Cardiac fibroblast (primary cell): ENCODE measurements at regions not wholly inside any gene's neighbourhood (a gene's known extent, or its start where the extent isn't known, plus 50 kb on each side); places are given as distances from the start of the nearest gene placed in this dataset.

ENCODE experiments used
- DNase-seq, 2 donors: peaks; one replicate each; pipeline versions ENCODE4 v3.0.0 to v3.0.0-alpha.2; 2010; ENCODE audit warnings: low read depth in 2 of 2
- H3K4me3 ChIP-seq, 2 donors: replicated peaks in 1 of 2; 1 replicate in 1 of 2; 2 replicates in 1 of 2; pipeline ENCODE4 v1.5.1; 2011; ENCODE audit warnings: low read depth in 2 of 2, low read length in 2 of 2, mild to moderate bottlenecking in 2 of 2, moderate library complexity in 1 of 2
- TF ChIP-seq, protein P1 (sequence below): IDR thresholded peaks from one replicate; pipeline ENCODE4 v1.5.1; 2011; ENCODE audit warnings: low read depth, mild to moderate bottlenecking, low read length, inconsistent platforms

DNA sequence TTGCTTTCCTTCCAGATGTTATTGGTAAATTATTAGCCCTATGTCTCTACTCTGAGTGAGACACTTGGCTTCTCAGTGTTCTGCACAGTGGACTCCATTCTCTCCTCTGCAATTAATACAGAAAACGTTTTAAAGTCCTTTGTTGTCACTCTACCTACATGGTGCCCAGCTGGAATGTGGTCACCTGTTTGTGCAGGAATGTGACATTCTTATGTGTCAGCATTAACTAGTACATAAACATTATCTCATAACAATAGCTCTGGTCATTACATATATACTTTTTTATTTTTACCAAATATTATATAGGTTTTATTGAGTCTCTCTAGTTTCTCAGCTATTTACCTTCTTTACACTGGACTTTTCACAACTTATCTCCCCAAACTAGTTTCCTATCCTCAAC lies 147.0 kb upstream of the KCNMB2 start:
- TF ChIP-seq, protein P1, sequence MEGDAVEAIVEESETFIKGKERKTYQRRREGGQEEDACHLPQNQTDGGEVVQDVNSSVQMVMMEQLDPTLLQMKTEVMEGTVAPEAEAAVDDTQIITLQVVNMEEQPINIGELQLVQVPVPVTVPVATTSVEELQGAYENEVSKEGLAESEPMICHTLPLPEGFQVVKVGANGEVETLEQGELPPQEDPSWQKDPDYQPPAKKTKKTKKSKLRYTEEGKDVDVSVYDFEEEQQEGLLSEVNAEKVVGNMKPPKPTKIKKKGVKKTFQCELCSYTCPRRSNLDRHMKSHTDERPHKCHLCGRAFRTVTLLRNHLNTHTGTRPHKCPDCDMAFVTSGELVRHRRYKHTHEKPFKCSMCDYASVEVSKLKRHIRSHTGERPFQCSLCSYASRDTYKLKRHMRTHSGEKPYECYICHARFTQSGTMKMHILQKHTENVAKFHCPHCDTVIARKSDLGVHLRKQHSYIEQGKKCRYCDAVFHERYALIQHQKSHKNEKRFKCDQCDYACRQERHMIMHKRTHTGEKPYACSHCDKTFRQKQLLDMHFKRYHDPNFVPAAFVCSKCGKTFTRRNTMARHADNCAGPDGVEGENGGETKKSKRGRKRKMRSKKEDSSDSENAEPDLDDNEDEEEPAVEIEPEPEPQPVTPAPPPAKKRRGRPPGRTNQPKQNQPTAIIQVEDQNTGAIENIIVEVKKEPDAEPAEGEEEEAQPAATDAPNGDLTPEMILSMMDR, result no peak
- H3K4me3 ChIP-seq, result no peak overlapping the region
- no peak for DNase-seq

DNA sequence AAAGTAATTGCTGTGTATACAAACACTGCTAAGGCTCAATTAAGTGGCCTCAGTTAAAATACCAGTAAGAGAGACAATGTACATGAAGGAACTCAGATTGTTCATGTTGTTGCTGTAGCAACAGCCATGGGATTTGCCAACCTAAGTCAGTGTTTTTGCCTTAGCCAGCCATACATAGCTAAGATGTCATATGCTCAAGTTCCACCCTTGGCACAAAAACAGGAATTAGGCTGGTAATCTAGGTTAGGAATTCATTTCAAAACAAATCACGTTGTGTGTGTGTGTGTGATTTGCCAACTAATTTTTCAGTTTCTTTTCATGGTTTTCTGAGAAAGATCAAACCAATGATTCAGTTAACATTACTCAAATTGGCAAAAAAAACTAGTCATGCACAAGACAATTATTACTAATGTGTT lies 143.7 kb upstream of the KCNMB2 start:
- peak; percentile 90 to 95 for DNase-seq
- TF ChIP-seq, protein P1, result no peak

DNA sequence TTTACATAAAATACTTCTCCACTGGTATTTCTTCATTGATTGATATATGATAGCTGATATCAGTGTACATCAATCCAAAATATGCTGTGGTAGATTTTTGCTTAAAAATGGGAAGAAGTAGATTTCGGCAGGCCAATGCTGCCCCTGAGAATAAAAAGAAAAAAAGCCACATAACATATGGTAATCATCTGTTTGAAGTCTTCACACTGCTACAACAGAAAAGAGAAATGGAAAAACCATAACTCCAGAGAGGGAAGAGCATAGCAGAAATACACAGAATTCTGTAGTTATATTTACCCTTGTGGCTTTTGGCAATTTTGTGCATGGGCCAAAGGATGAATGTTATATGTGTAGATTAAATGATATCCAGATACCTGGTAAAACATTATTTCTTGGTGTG lies 143.1 kb upstream of the KCNMB2 start:
- no peak for DNase-seq
- TF ChIP-seq, protein P1, result no peak

More for the DNA sequence above, 143.7 kb upstream of the KCNMB2 start:
- H3K4me3 ChIP-seq, result no peak overlapping the region

DNA sequence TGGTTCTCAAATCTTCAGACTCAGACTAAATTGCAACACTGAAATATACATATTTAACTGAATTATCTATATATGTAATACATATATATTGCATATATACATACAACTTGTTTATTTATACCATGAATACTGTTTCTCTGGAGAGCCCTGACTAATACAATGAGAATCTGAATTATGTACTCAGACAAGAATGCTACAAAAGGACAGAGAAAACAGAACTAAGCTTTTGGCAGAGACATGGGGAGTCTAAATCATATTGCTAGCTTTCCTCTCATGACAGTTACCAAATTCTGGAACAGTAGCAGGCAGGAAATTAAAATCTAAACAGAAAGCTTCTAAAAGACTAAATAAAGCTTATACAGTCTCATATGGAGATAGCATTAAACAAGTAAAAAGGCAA lies 142.4 kb upstream of the KCNMB2 start:
- H3K4me3 ChIP-seq, result no peak overlapping the region
- DNase-seq, result peak; percentile 82 to 87
- TF ChIP-seq, protein P1, result no peak

More for the DNA sequence above, 143.1 kb upstream of the KCNMB2 start:
- H3K4me3 ChIP-seq, result no peak overlapping the region

DNA sequence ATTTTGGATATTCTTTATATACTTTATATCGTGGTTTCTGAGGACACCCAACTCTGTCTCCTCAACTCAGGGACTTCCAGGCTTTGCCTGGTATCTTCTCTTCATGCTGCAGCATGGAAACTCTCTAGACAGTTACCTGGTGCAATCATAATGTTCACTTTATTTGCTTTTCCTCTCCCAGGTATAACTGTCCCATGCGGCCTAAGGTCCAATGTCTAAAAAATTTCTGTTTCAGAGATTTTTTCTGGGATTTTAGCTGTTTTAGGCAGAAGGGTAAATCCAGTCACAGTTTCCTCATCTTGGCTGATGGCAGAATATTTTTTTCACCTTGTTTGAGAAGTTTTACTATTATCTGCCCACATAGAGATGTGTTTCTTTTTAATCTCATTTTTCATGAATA lies 139.9 kb upstream of the KCNMB2 start:
- H3K4me3 ChIP-seq, result no peak overlapping the region
- no peak for DNase-seq
- TF ChIP-seq, protein P1, result no peak

DNA sequence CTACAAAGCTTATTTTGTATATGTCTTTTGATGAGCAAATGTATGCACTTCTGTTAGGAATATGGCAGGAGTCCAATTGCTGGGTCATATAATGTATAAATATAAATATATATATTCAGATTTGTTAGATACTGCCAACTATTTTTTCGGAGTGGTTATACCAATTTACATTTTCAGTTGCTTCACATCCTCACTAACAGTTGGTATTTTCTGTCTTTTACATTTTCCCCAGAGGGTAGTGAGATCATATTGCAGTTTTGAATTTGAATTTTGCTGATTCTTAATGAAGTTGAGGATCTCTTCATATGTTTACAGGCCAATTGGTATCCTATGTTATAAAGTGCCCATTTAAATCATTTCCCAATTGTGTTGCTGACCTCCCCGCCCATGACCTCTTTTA lies 139.0 kb upstream of the KCNMB2 start:
- TF ChIP-seq, protein P1, result no peak
- DNase-seq, result no peak
- H3K4me3 ChIP-seq, result no peak overlapping the region

DNA sequence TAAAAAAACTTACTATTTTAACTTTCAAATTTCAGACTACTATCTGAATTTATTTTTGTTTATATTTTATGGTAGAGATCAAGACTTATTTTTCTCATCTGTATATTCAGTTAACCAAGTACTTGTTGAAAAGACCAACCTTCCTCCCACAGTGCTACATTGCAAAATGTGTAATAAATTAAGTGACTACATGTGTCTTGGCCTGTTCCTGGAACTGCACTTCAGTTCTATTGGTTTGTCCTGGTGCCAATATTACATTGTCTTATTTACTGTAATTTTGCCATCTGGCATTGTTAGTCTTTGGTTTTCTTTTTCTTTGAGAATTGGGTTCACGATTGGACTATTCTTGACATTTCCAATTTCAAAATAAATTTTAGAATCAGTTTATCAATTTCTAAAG lies 138.4 kb upstream of the KCNMB2 start:
- peak in 1 of 2 donors; percentile 15 for DNase-seq
- TF ChIP-seq, protein P1, result no peak
- H3K4me3 ChIP-seq, result no peak overlapping the region
